ENCODE measurements at regions not wholly inside any gene's neighbourhood (a gene's known extent, or its start where the extent isn't known, plus 50 kb on each side); places are given as distances from the start of the nearest gene placed in this dataset.

DNA sequence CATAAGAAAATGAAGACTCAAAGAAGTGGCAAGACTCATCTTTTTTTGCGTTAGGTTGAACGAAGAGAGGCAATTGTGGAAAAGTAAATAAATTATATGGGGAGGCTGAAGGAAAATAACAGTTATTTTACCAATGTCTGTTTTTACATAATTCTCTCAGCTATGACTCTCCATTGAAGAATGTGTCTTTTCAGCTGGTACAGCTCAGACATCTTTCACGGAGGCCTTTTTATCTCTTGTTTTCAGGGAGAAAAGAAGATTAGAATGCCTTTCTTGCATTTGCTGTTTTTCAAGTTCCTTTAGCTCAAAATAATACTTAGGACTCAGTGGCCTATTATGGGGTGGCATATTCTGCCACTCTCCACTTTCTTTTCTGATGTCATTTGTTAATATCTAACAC is 153.0 kb downstream of the ADAM29 start:
- no peak for TF ChIP-seq CTCF (IDR thresholded peaks at IDR 0.05)
- TF ChIP-seq, protein P1, sequence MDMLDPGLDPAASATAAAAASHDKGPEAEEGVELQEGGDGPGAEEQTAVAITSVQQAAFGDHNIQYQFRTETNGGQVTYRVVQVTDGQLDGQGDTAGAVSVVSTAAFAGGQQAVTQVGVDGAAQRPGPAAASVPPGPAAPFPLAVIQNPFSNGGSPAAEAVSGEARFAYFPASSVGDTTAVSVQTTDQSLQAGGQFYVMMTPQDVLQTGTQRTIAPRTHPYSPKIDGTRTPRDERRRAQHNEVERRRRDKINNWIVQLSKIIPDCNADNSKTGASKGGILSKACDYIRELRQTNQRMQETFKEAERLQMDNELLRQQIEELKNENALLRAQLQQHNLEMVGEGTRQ (CRISPR knock-in tag; IDR thresholded peaks at IDR 0.05), result no peak
- TF ChIP-seq SMAD4 (CRISPR knock-in tag; IDR thresholded peaks at IDR 0.05), result no peak
- no peak for TF ChIP-seq ZNF121 (CRISPR knock-in tag; IDR thresholded peaks at IDR 0.05)
- TF ChIP-seq NFYB (CRISPR knock-in tag; conservative IDR thresholded peaks at IDR 0.05; ENCODE audit: low read depth), result no peak
- TF ChIP-seq E2F4 (CRISPR knock-in tag; IDR thresholded peaks at IDR 0.05; ENCODE audit: borderline replicate concordance, low read depth), result no peak
- no peak for TF ChIP-seq RELA (CRISPR knock-in tag; IDR thresholded peaks at IDR 0.05; ENCODE audit: borderline replicate concordance)
- TF ChIP-seq, protein P2, sequence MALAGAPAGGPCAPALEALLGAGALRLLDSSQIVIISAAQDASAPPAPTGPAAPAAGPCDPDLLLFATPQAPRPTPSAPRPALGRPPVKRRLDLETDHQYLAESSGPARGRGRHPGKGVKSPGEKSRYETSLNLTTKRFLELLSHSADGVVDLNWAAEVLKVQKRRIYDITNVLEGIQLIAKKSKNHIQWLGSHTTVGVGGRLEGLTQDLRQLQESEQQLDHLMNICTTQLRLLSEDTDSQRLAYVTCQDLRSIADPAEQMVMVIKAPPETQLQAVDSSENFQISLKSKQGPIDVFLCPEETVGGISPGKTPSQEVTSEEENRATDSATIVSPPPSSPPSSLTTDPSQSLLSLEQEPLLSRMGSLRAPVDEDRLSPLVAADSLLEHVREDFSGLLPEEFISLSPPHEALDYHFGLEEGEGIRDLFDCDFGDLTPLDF (CRISPR knock-in tag; IDR thresholded peaks at IDR 0.05), result no peak

Data from WTC11 (cell line).